ENCODE measurements at regions not wholly inside any gene's neighbourhood (a gene's known extent, or its start where the extent isn't known, plus 50 kb on each side); places are given as distances from the start of the nearest gene placed in this dataset.

GRCh38 chr4:126431049-126431448, 1116.3 kb downstream of the FAT4 start:
- TF ChIP-seq, protein P1, sequence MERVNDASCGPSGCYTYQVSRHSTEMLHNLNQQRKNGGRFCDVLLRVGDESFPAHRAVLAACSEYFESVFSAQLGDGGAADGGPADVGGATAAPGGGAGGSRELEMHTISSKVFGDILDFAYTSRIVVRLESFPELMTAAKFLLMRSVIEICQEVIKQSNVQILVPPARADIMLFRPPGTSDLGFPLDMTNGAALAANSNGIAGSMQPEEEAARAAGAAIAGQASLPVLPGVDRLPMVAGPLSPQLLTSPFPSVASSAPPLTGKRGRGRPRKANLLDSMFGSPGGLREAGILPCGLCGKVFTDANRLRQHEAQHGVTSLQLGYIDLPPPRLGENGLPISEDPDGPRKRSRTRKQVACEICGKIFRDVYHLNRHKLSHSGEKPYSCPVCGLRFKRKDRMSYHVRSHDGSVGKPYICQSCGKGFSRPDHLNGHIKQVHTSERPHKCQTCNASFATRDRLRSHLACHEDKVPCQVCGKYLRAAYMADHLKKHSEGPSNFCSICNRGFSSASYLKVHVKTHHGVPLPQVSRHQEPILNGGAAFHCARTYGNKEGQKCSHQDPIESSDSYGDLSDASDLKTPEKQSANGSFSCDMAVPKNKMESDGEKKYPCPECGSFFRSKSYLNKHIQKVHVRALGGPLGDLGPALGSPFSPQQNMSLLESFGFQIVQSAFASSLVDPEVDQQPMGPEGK (CRISPR knock-in tag; IDR thresholded peaks at IDR 0.05; ENCODE audit: borderline replicate concordance): no peak
- no peak for TF ChIP-seq TCF4 (CRISPR knock-in tag; IDR thresholded peaks at IDR 0.05; ENCODE audit: borderline replicate concordance)
- TF ChIP-seq ARNTL (CRISPR knock-in tag; IDR thresholded peaks at IDR 0.05; ENCODE audit: borderline replicate concordance, low read depth): no peak
- TF ChIP-seq ZNF70 (CRISPR knock-in tag; IDR thresholded peaks at IDR 0.05): no peak
- TF ChIP-seq RARB (CRISPR knock-in tag; IDR thresholded peaks at IDR 0.05): no peak
- TF ChIP-seq CREB5 (CRISPR knock-in tag; IDR thresholded peaks at IDR 0.05; ENCODE audit: low read depth): no peak
- TF ChIP-seq PPARA (CRISPR knock-in tag; IDR thresholded peaks at IDR 0.05; ENCODE audit: borderline replicate concordance): no peak
- TF ChIP-seq, protein P2, sequence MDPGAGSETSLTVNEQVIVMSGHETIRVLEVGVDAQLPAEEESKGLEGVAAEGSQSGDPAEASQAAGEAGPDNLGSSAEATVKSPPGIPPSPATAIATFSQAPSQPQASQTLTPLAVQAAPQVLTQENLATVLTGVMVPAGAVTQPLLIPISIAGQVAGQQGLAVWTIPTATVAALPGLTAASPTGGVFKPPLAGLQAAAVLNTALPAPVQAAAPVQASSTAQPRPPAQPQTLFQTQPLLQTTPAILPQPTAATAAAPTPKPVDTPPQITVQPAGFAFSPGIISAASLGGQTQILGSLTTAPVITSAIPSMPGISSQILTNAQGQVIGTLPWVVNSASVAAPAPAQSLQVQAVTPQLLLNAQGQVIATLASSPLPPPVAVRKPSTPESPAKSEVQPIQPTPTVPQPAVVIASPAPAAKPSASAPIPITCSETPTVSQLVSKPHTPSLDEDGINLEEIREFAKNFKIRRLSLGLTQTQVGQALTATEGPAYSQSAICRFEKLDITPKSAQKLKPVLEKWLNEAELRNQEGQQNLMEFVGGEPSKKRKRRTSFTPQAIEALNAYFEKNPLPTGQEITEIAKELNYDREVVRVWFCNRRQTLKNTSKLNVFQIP (CRISPR knock-in tag; IDR thresholded peaks at IDR 0.05; ENCODE audit: borderline replicate concordance, low read depth): no peak
- no peak for TF ChIP-seq GLIS3 (CRISPR knock-in tag; IDR thresholded peaks at IDR 0.05)
- TF ChIP-seq ISL1 (CRISPR knock-in tag; IDR thresholded peaks at IDR 0.05): no peak
- TF ChIP-seq ZFP3 (CRISPR knock-in tag; IDR thresholded peaks at IDR 0.05): no peak
- no peak for TF ChIP-seq ZFP30 (CRISPR knock-in tag; IDR thresholded peaks at IDR 0.05)
- no peak for TF ChIP-seq ZC3H10 (CRISPR knock-in tag; IDR thresholded peaks at IDR 0.05)
- no peak for TF ChIP-seq ZNF8 (CRISPR knock-in tag; IDR thresholded peaks at IDR 0.05)
